HG03095 (cell line): ENCODE measurements at regions not wholly inside any gene's neighbourhood (a gene's known extent, or its start where the extent isn't known, plus 50 kb on each side); places are given as distances from the start of the nearest gene placed in this dataset.

Experiments
- ATAC-seq: cut with Tn5 transposase; IDR thresholded peaks from one replicate; pipeline ENCODE4 v1.9.1; 2021; ENCODE audit warnings: moderate library complexity; ENCODE audit not compliant: unreplicated experiment

GRCh38 chr16:86899757-86900156, 321.4 kb downstream of the FOXL1 start:
- no peak for ATAC-seq

DNA sequence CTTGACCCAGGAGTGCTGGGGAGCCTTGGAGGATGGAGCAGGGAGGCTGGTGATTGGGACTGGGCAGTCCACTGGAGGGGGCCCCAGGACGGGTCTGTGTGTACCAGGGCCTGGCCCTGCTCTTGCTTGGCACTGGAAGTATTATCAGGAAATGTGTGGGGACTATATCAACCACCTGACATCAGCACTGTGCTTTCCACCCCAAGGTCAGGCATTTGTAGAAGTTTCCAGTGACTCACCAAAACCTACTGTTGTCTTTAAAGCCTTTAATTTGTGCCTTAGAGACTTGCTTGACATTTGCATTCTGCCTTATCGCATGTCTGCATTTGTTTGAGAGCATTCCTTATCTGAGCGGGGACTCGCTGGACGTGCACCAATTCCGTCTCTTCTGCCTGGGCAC, 323.1 kb downstream of the FOXL1 start:
- no peak for ATAC-seq

- no peak for ATAC-seq
These were observed 324.3 kb downstream of the FOXL1 start for GRCh38 chr16:86902656-86903001.

GRCh38 chr16:86903068-86903467, 324.7 kb downstream of the FOXL1 start:
- no peak for ATAC-seq

- ATAC-seq: no peak
These were observed 327.0 kb downstream of the FOXL1 start for GRCh38 chr16:86905302-86905701.

- no peak for ATAC-seq
These were observed 328.3 kb downstream of the FOXL1 start for GRCh38 chr16:86906623-86907022.

GRCh38 chr16:86909359-86910160, 331.2 kb downstream of the FOXL1 start:
- no peak for ATAC-seq

DNA sequence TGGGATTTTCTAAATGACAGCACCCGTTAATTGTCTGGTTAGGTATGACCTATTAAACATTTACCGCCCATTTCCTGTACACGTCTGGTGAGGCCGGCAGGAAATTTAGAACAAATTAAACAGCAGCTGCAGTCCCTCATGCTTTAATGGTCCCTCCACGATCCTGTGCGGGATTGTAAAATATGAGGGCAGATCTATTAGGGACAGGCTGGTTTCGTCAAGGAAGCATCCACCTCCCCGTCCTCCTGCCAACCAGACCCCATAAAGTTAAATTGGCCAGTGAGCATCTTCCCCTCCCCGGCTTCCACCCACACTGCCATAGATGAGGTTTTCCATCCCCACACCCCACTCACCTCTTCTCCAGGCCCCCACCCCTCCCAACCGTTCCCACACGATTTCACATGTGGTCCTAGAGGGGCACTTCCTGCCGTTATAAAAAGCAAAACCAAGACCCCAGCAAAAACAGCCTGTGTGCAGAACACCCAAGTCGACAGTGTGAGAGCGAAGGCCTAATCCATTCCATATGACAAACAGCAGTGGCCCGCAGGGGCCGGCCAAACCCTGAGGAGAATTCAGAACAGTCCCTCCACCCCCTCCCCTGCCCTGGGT, 331.9 kb downstream of the FOXL1 start:
- ATAC-seq: no peak

DNA sequence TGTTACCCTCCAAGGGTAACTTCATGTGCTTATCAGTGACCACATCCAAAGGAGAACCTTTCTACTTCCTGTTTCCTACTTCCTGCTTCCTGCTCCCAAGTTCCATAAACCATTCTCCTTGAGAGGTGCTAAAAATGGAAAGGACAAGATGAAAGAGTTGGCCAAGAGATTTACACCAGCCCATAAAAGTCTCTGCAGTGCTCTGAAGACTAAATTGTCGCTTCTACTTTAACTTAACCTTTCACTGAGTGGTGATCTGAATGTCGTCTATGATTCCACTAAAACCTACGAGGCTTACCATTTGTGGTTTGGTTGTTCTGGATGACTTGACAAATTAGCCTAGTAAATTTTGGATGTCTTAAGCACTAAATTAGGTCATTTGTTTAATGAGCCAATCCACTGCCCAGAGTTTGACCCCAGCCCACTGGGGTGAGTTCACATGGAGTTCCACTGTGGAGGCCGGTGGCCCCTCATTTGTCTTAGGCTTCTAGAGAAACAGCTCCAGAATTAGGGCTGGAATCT, 333.1 kb downstream of the FOXL1 start:
- ATAC-seq: no peak

- ATAC-seq: no peak
These were observed 335.5 kb downstream of the FOXL1 start for GRCh38 chr16:86913886-86914285.

DNA sequence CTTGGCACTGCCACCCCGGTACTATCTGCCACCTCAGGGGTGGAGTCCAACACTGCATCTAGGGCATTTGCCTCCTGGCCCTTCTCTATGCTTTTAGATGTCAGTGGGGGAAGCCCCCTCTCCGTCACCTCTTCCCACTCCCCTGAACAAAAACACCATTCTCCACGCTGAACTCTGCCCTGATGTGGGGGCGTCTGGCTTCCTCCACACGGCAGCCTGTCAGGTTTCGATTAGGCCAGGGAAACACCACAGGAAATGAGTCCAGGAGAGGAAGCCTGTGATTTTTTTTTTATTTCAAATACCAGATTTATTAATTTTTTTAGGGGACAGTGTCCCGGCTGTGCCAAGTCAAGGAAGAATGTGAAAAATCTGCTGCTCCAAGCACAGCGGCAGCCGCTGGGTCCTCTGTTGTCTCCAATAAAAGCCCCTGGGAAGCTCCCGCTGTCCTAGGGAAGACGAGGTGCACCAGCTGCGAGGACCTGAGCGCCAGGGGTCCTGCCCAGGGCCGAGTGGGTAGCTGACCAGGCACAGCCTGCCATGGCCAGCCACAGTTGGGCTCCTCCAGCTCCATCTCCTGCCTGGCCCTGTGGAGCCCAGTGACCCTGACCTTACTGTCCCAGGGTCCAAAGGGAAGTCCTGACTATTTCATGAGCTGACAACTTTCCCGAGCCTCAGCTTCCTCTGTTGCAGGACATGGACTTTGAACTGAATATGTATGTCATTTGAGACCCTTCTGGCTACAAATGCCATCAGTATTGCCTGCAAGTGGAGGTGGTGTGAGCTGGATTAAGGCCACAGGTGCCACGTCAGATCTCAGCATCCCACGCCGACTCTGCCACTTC, 336.7 kb downstream of the FOXL1 start:
- ATAC-seq: no peak

GRCh38 chr16:86917471-86918365, 339.4 kb downstream of the FOXL1 start:
- ATAC-seq: no peak

- no peak for ATAC-seq
These were observed 340.3 kb downstream of the FOXL1 start for GRCh38 chr16:86918637-86919036.

DNA sequence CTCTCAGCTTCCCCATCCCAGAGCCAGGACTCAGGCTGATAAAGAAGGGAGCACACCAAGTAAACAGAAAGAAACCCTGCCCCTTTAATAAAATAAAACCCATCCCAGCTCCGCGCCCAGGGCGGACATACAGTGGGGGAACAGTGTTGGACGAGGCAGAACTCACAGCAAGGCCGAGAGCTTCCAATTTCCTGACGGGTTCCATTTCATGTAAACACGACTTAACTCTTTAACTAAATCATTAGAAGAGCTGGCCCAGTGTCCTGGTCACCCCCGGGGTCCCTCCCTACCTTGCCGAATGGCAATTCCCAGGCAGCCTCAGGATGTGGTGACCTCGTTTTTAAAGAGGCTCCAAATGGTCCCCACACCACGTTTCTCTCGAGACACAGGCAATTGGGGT, 340.7 kb downstream of the FOXL1 start:
- no peak for ATAC-seq

- ATAC-seq: no peak
These were observed 341.4 kb downstream of the FOXL1 start for GRCh38 chr16:86919578-86920305.

DNA sequence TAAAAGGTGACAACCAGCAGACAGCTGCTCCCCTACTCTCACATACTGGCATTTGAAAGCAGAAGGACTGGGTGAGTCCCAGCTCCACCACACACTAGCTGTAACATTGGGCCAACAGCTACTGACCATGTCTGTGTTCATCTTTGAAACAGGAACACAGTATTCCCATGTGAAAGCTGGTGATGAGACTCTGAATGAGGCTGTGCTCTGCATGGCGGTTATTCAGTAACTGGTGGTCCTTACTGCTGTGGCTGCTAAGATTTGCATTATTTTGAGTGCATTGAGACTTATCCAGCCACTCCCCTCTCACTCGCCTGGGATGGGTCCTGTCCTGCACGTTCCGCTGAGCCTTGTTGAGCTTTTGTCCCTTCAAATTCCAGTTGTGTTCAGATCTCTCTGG, 342.9 kb downstream of the FOXL1 start:
- no peak for ATAC-seq

- ATAC-seq: no peak
These were observed 344.0 kb downstream of the FOXL1 start for GRCh38 chr16:86922311-86922710.

GRCh38 chr16:86923656-86924055, 345.3 kb downstream of the FOXL1 start:
- no peak for ATAC-seq

- no peak for ATAC-seq
These were observed 346.2 kb downstream of the FOXL1 start for GRCh38 chr16:86924537-86924936.
